H1 (cell line): ENCODE measurements at regions not wholly inside any gene's neighbourhood (a gene's known extent, or its start where the extent isn't known, plus 50 kb on each side); places are given as distances from the start of the nearest gene placed in this dataset.

ENCODE experiments used
- CTCF ChIA-PET: fragments of 300-600 bp; sonication (Branson Sonifier 250); formaldehyde crosslinking; loops from one replicate; lab custom pipeline; 2021; ENCODE audit not compliant: partially characterized antibody; lab: Charles Lee
- POLR2A ChIA-PET: fragments of 300-600 bp; sonication (Branson Sonifier 250); formaldehyde crosslinking; loops from one replicate; lab custom pipeline; 2021; ENCODE audit warnings: inconsistent platforms; ENCODE audit not compliant: partially characterized antibody; lab: Charles Lee
- DNase-seq, 2 experiments: peaks; one replicate each; pipeline versions ENCODE4 v3.0.0 to v3.0.0-alpha.2; 2010 to 2022; ENCODE audit warnings: low spot score in 2 of 2, low read depth in 1 of 2, mixed read lengths in 1 of 2
- FAIRE-seq: peaks from 2 replicates; lab custom pipeline; 2011; peaks lifted over from hg19 to GRCh38; lab: Jason Lieb, UNC
- H2AFZ ChIP-seq: 2 replicates; pipeline ENCODE4 v1.8.1; 2012; ENCODE audit warnings: low read length, inconsistent platforms
- H2AK5ac ChIP-seq: 2 replicates; pipeline ENCODE4 v1.6.1; 2013; ENCODE audit warnings: low read depth, low read length
- H2BK120ac ChIP-seq: replicated peaks from 2 replicates; pipeline ENCODE3; 2013; ENCODE audit warnings: low read depth, low read length, inconsistent platforms
- H2BK12ac ChIP-seq: 2 replicates; pipeline ENCODE4 v1.6.1; 2013; ENCODE audit warnings: low read depth, low read length
- H2BK15ac ChIP-seq: 2 replicates; pipeline ENCODE4 v1.6.1; 2013; ENCODE audit warnings: low read length
- H2BK20ac ChIP-seq: 2 replicates; pipeline ENCODE4 v1.6.1; 2013; ENCODE audit warnings: low read length
- H2BK5ac ChIP-seq: 2 replicates; pipeline ENCODE4 v1.6.1; 2013; ENCODE audit warnings: low read depth, low read length
- H3K14ac ChIP-seq: 2 replicates; pipeline ENCODE4 v1.6.1; 2013; ENCODE audit warnings: inconsistent platforms; ENCODE audit not compliant: insufficient read length
- H3K18ac ChIP-seq: 2 replicates; pipeline ENCODE4 v1.6.1; 2013; ENCODE audit warnings: low read length; ENCODE audit errors: extremely low read depth
- H3K23ac ChIP-seq: 2 replicates; pipeline ENCODE4 v1.6.1; 2013; ENCODE audit warnings: inconsistent platforms; ENCODE audit not compliant: insufficient read length
- H3K23me2 ChIP-seq: 2 replicates; pipeline ENCODE4 v1.6.1; 2013; ENCODE audit warnings: low read depth, low read length
- H3K27ac ChIP-seq: 2 replicates; pipeline ENCODE4 v1.6.1; 2011; ENCODE audit warnings: low read depth, low read length, inconsistent platforms
- H3K27me3 ChIP-seq, 4 experiments: replicated peaks in 1 of 4; 1 replicate in 1 of 4; 2 replicates in 3 of 4; pipeline versions ENCODE4 v1.6.1 to v1.8.1; 2011 to 2013; ENCODE audit warnings: low read length in 3 of 4, mild to moderate bottlenecking in 3 of 4, inconsistent platforms in 2 of 4, mixed read lengths in 2 of 4, moderate library complexity in 1 of 4; ENCODE audit not compliant: control insufficient read depth in 3 of 4, insufficient read depth in 3 of 4; ENCODE audit errors: extremely low read depth in 1 of 4
- H3K36me3 ChIP-seq, 4 experiments: 2 replicates each; pipeline versions ENCODE4 v1.6.1 to v1.8.1; 2011 to 2013; ENCODE audit warnings: mild to moderate bottlenecking in 4 of 4, low read length in 3 of 4, moderate library complexity in 2 of 4, control low read depth in 1 of 4, inconsistent platforms in 1 of 4; ENCODE audit not compliant: insufficient read depth in 4 of 4, control insufficient read depth in 2 of 4
- H3K4ac ChIP-seq: replicated peaks from 2 replicates; pipeline ENCODE3; 2013; ENCODE audit warnings: low read length, low read depth, mixed read lengths, inconsistent platforms; ENCODE audit not compliant: insufficient read length
- H3K4me1 ChIP-seq, 4 experiments: replicated peaks in 1 of 4; 1 replicate in 1 of 4; 2 replicates in 3 of 4; pipeline versions ENCODE4 v1.6.1 to v1.8.1; 2011 to 2013; ENCODE audit warnings: low read length in 3 of 4, inconsistent platforms in 2 of 4, mixed read lengths in 1 of 4; ENCODE audit not compliant: insufficient read depth in 4 of 4, control insufficient read depth in 3 of 4
- H3K4me2 ChIP-seq, 2 experiments: 2 replicates each; pipeline versions ENCODE4 v1.6.1 to v1.8.1; 2011 to 2013; ENCODE audit warnings: low read depth in 2 of 2, low read length in 2 of 2, control low read depth in 1 of 2, inconsistent platforms in 1 of 2, mild to moderate bottlenecking in 1 of 2; ENCODE audit not compliant: insufficient read depth in 1 of 2
- H3K4me3 ChIP-seq, 4 experiments: fragments of 200-600, 300-600 bp in 1 of 4; sonication (generic), shearing (Covaris generic), sonication (Bioruptor Twin) in 1 of 4; 2 replicates each; pipeline versions ENCODE4 v1.5.1 to v1.8.1; 2011 to 2016; ENCODE audit warnings: low read length in 4 of 4, low read depth in 3 of 4, control low read depth in 2 of 4, inconsistent platforms in 2 of 4, mild to moderate bottlenecking in 2 of 4, mixed read lengths in 1 of 4, moderate library complexity in 1 of 4; ENCODE audit not compliant: insufficient read depth in 2 of 4; ENCODE audit errors: extremely low read depth in 1 of 4
- H3K56ac ChIP-seq: replicated peaks from 2 replicates; pipeline ENCODE3; 2013; ENCODE audit warnings: low read depth, mild to moderate bottlenecking, mixed read lengths, low read length, inconsistent platforms; ENCODE audit not compliant: insufficient read length
- H3K79me1 ChIP-seq: 2 replicates; pipeline ENCODE4 v1.6.1; 2013; ENCODE audit warnings: low read depth, low read length, control low read depth
- H3K79me2 ChIP-seq, 2 experiments: 2 replicates each; pipeline versions ENCODE4 v1.6.1 to v1.8.1; 2012 to 2013; ENCODE audit warnings: low read length in 2 of 2, mild to moderate bottlenecking in 2 of 2, inconsistent platforms in 1 of 2; ENCODE audit not compliant: insufficient read depth in 2 of 2, control insufficient read depth in 1 of 2
- H3K9ac ChIP-seq, 4 experiments: replicated peaks in 1 of 4; 1 replicate in 1 of 4; 2 replicates in 3 of 4; pipeline versions ENCODE4 v1.6.1 to v1.8.1; 2011 to 2013; ENCODE audit warnings: low read depth in 3 of 4, low read length in 3 of 4, control low read depth in 2 of 4, mild to moderate bottlenecking in 2 of 4, moderate library complexity in 2 of 4, inconsistent platforms in 1 of 4; ENCODE audit errors: extremely low read depth in 1 of 4
- H3K9me3 ChIP-seq, 2 experiments: 2 replicates each; pipeline versions ENCODE4 v1.6.1 to v1.8.1; 2012 to 2013; ENCODE audit warnings: mild to moderate bottlenecking in 2 of 2, moderate library complexity in 2 of 2, control low read depth in 1 of 2, inconsistent platforms in 1 of 2, low read depth in 1 of 2, low read length in 1 of 2, mixed read lengths in 1 of 2; ENCODE audit not compliant: insufficient read depth in 2 of 2
- H4K20me1 ChIP-seq, 2 experiments: replicated peaks in 1 of 2; 2 replicates each; pipeline versions ENCODE3 to v1.8.1; 2011 to 2013; ENCODE audit warnings: inconsistent platforms in 2 of 2, low read length in 2 of 2, mild to moderate bottlenecking in 1 of 2; ENCODE audit not compliant: insufficient read depth in 2 of 2, control insufficient read depth in 1 of 2
- H4K5ac ChIP-seq: 2 replicates; pipeline ENCODE4 v1.6.1; 2013; ENCODE audit warnings: low read length, low read depth, mixed read lengths, inconsistent platforms; ENCODE audit not compliant: insufficient read length
- H4K8ac ChIP-seq: 2 replicates; pipeline ENCODE4 v1.8.0; 2013; ENCODE audit warnings: mild to moderate bottlenecking, moderate library complexity, low read length, inconsistent platforms; ENCODE audit not compliant: insufficient read depth; ENCODE audit errors: extremely low read depth
- H4K91ac ChIP-seq: replicated peaks from 2 replicates; pipeline ENCODE3; 2013; ENCODE audit warnings: low read length, mixed read lengths, inconsistent platforms; ENCODE audit not compliant: insufficient read length
- CHD2 ChIP-seq: IDR thresholded peaks from 2 replicates; pipeline ENCODE4 v1.6.1; 2012; ENCODE audit warnings: low read length, improper control_type of control experiment
- JUND ChIP-seq: IDR thresholded peaks from 2 replicates; pipeline ENCODE4 v1.6.1; 2011; ENCODE audit warnings: mild to moderate bottlenecking, improper control_type of control experiment, low read length
- NANOG ChIP-seq: IDR thresholded peaks from 2 replicates; pipeline ENCODE4 v1.6.1; 2011; ENCODE audit warnings: low read length, low read depth, mild to moderate bottlenecking, inconsistent platforms; ENCODE audit not compliant: insufficient read depth, poor library complexity, severe bottlenecking
- SP4 ChIP-seq: IDR thresholded peaks from 2 replicates; pipeline ENCODE4 v1.6.1; 2012; ENCODE audit warnings: low read length, inconsistent platforms
- WGBS, 2 experiments: shearing (Covaris generic) in 1 of 2; methylation state at CpG; one replicate each; pipeline versions ENCODE4 v1.1.6 to v1.1.7; 2013 to 2015; ENCODE audit warnings: low lambda C conversion rate in 2 of 2, mixed read lengths in 2 of 2, inconsistent platforms in 1 of 2, low coverage in 1 of 2, missing lambda C conversion rate in 1 of 2; ENCODE audit not compliant: insufficient replicate concordance in 2 of 2, insufficient coverage in 1 of 2, insufficient read length in 1 of 2; ENCODE audit errors: extremely low coverage in 1 of 2, missing lambda C conversion rate in 1 of 2; 5-methylcytosine and 5-hydroxymethylcytosine counted together
- TF ChIP-seq, protein P1 (sequence below): IDR thresholded peaks from 2 replicates; pipeline ENCODE4 v1.6.1; 2012; ENCODE audit warnings: inconsistent platforms

DNA sequence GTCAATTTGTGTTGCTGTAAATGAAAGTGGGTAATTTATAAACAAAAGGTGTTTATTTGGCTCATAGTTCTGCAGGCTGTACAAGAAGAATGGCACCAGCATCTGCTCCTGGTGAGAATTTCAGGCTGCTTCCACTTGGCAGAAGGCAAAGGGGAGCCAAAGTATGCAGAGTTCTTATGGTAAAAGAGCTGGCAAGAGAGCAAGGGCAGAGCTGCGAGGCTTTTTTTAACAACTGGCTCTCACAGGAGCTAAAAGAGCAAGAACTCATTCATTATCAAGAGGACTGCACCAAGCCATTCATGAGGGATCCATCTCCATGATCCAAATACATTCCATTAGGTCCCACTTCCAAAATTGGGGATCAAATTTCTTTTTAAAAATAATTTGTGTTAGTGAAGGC is 1712.7 kb downstream of the SLITRK5 start:
- H3K79me1 ChIP-seq = no peaks in the 10 kb centered on the region
- H3K4me3 ChIP-seq = no peak overlapping the region
- H3K27ac ChIP-seq = no peak overlapping the region
- H3K56ac ChIP-seq = no peak overlapping the region
- 100% methylated on average over 1 of the region's 1 CpG; no CpG with 5 or more reads in 1 of the 2 experiments for WGBS, 2 experiments
- no peak overlapping the region for H2BK12ac ChIP-seq
- H4K8ac ChIP-seq = no peak overlapping the region
- no peak overlapping the region for H3K4ac ChIP-seq
- no peak overlapping the region for H2AFZ ChIP-seq
- no peak overlapping the region for H4K91ac ChIP-seq
- no peaks in the 10 kb centered on the region for H4K20me1 ChIP-seq
- no peak overlapping the region for H3K14ac ChIP-seq
- no peak overlapping the region for H3K18ac ChIP-seq
- H3K4me1 ChIP-seq = no peaks in the 10 kb centered on the region
- no peak overlapping the region for H2BK20ac ChIP-seq
- H3K27me3 ChIP-seq = no peaks in the 10 kb centered on the region
- no peak overlapping the region for H3K4me2 ChIP-seq
- H3K23me2 ChIP-seq = no peaks in the 10 kb centered on the region
- CTCF ChIA-PET = no interaction called here
- DNase-seq (no peak), FAIRE-seq (no peak)
- no peak overlapping the region for H2AK5ac ChIP-seq
- no peaks in the 10 kb centered on the region for H3K36me3 ChIP-seq
- H3K79me2 ChIP-seq = no peaks in the 10 kb centered on the region
- H2BK15ac ChIP-seq = no peak overlapping the region
- no peak overlapping the region for H3K9ac ChIP-seq
- POLR2A ChIA-PET = no interaction called here
- H3K9me3 ChIP-seq = no peaks in the 10 kb centered on the region
- no peak overlapping the region for H2BK5ac ChIP-seq
- H3K23ac ChIP-seq = no peak overlapping the region
- H2BK120ac ChIP-seq = no peak overlapping the region
- no peak overlapping the region for H4K5ac ChIP-seq
- TF ChIP-seq JUND (no peak), CHD2 (no peak), NANOG (no peak), SP4 (no peak)
- TF ChIP-seq, protein P1, sequence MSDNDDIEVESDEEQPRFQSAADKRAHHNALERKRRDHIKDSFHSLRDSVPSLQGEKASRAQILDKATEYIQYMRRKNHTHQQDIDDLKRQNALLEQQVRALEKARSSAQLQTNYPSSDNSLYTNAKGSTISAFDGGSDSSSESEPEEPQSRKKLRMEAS = no peak
